NCI-H128 (cell line): ENCODE measurements at regions not wholly inside any gene's neighbourhood (a gene's known extent, or its start where the extent isn't known, plus 50 kb on each side); places are given as distances from the start of the nearest gene placed in this dataset.

Source experiments
- DNase-seq: peaks from one replicate; lab custom pipeline; 2025; ENCODE audit not compliant: unreplicated experiment; lab: John Stamatoyannopoulos, UW

- no peak for DNase-seq
Observed at GRCh38 chr6:108778421-108779186, 69.6 kb upstream of the ARMC2 start.

GRCh38 chr6:108779536-108780275 is 68.5 kb upstream of the ARMC2 start:
- DNase-seq, result no peak

DNA sequence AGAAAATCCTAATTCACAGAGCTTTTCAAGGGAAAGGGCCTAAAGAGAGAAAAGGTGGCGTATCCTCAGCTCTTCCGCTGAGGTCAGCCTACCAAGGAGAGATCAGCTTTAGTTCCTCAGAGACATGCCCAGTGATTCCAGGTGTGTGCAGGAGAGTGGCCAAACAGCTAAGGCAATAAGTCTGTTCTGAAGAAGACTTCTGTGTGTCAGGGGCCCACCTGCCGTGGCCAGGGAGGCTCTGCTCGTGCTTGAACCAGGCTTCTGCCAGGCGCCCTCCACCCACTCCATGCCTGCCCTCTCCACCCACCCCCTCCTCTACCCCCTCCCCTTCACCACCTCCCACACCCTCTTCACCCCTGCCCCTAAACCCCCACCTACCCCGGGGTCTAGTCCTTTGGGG is 67.4 kb upstream of the ARMC2 start:
- no peak for DNase-seq

DNA sequence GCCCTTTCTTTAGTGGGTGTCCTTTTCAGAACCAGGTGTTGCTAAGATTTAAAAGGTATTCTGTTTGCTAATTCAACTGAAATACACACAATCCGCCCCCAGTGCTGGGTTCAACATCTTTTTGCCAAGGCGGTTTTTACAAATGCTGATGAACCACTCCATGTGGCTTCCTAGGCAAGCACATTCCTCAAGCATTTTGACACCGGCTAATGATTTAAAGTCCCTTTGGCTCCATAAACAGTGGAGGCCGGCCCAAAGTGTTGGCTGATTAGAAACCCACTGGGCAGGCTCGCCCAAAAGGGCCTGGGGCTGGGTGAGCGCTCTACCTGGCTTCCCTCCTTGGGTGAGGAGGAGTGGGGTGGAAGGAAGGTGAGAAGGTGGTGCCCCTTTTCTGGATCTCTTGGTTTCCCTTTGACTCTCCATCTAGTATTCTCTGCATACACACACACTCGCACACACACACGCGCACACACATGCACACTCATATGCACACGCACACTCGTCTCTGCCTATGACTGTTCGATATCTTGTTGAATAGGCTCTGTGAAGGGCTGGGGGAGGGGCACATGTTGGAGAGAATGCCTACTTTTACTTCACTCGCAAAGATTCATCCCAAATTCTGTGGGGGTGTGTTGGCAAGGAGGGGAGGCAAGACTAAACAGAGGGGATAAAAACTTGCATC is 66.7 kb upstream of the ARMC2 start:
- no peak for DNase-seq

- peak; percentile 53 for DNase-seq
Observed at GRCh38 chr6:108782179-108783041, 65.8 kb upstream of the ARMC2 start.

GRCh38 chr6:108785653-108786052 is 62.6 kb upstream of the ARMC2 start:
- no peak for DNase-seq

- no peak for DNase-seq
Observed at GRCh38 chr6:108788416-108788815, 59.8 kb upstream of the ARMC2 start.

DNA sequence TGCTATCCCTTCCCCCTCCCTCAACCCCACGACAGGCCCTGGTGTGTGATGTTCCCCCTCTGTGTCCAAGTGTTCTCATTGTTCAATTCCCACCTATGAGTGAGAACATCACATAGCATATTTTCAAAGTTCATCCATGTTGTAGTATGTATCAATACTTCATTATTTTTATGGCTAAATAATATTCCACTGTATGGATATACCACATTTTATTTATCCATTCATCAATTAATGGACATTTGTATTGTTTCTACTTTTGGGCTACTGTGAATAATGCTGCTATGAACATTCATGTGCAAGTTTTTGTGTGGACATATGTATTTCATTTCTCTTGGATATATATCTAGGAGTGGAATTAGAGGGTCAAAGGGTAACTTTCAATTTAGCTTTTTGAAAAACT is 58.7 kb upstream of the ARMC2 start:
- DNase-seq, result no peak

GRCh38 chr6:108791700-108792099 is 56.5 kb upstream of the ARMC2 start:
- no peak for DNase-seq

DNA sequence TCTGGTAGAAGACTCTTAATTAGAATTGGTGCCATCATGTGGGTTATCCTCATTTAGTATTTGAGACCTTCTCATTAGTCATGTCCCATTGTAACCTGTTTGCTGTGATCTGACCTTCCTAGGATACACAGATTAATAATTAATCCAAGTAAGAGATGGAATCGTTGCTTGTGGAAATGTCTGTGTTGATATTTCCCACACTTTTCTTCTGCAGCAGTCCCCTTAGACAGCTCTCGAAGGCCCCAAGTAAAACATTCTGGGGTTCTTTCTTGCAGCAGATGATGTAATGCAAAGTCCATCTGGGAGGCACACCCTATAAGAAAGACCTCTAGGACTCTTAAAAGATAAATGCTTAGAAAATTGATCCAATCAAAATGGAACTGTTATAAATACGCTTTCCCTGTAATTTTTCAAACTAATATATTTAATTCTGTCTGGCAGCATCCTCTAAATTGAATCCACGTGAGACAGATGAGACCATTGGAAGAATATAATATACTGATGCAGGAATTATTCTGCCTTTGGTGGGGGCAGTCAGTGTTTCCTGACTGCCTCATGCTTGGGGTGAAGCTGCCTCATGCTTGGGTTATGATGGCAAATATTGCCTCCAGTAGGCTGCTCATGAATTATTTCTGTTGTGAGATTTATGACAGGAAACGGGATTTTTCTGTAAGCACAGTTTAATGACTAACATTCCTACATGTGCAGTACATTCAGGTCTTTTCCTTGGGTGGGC is 54.5 kb upstream of the ARMC2 start:
- no peak for DNase-seq

GRCh38 chr6:108795122-108795521 is 53.1 kb upstream of the ARMC2 start:
- DNase-seq, result no peak

- DNase-seq, result no peak
Observed at GRCh38 chr6:108795814-108796213, 52.4 kb upstream of the ARMC2 start.

- no peak for DNase-seq
Observed at GRCh38 chr6:108796875-108797274, 51.3 kb upstream of the ARMC2 start.

DNA sequence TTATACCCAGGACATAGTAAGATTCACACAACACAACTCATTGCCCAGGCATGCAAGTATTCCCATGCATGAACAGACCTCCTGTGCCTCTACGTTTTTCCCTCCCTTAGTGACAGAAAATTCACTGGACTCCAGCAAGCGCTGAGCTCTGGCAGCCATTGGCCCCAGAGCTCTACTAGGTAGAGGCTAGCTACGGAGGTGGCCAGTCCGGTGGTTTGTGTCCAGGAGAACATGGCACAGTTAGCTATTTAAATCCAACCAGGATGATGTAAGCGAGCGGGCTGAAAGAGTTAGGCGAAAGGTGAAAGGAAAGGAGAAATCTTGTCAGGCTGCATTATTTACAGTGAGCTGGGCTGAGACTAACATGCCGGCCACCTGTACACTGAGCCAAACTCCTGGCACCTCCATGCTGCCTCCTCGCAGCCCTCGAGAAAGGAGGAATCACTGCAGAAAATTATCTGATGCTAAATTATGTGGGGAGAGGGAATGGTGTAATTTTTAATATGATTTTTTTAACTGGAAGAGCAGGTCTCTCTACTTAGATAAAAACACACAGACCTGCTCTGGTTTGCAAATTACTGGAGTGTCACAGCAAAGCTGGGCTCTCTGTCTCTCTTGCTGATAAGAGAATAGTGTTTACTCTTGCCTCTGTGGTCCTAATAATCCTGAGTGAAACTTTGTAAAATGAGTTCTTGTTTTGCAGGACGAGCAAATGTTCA is 50.1 kb upstream of the ARMC2 start:
- no peak for DNase-seq
